ENCODE measurements at regions not wholly inside any gene's neighbourhood (a gene's known extent, or its start where the extent isn't known, plus 50 kb on each side); places are given as distances from the start of the nearest gene placed in this dataset.
"Not testable (repeated sequence)": the region's sequence is repeated elsewhere in the genome, so short reads cannot be mapped to it uniquely, and the experiment has no call there.

DNA sequence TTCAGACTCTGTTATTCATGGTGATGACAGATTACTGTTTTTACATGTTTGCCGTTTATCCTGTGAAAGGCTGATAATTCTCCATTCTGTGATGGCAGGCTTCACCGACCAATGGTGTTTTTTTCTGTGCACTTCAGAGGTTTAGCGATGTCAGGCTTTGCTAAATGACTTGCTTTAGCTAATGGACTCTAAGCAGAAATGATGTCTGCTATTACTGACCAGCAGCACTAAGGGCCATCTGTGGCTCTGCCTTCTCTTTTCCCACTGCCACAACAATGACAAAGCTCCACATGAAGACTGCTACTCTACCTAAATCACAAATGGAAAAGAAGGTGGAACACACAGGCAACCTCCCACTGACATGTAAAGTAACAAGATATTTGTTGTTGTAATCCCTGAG lies 68.4 kb upstream of the ALB start:
- Histone ChIP-seq H3K4me1 (ENCODE audit: insufficient read depth, low read length) (peaks cover 12% of the 10 kb centered on the region), H3K27ac (ENCODE audit: extremely low read length, insufficient read depth, low read length) (no peak overlapping the region), H3K27me3 (ENCODE audit: control insufficient read depth in 1 of 2, insufficient read depth in 2 of 2, low read length in 2 of 2) (no peaks in the 10 kb centered on the region), H3K9me3 (ENCODE audit: low read length) (no peaks in the 10 kb centered on the region), H3K36me3 (replicated peaks in 1 of 2; ENCODE audit: control insufficient read depth in 1 of 2, insufficient read depth in 2 of 2, low read length in 2 of 2) (no peaks in the 10 kb centered on the region), H4K20me1 (ENCODE audit: insufficient read depth, low read length) (no peaks in the 10 kb centered on the region), H3K79me2 (ENCODE audit: insufficient read depth, low read length) (no peaks in the 10 kb centered on the region), H2AFZ (ENCODE audit: low read length) (no peak overlapping the region), H3K4me3 (replicated peaks in 1 of 3; ENCODE audit: insufficient read depth in 1 of 3, low read depth in 2 of 3, low read length in 3 of 3) (no peak overlapping the region), H3K4me2 (ENCODE audit: low read depth, low read length) (no peak overlapping the region), H3K9ac (ENCODE audit: insufficient read depth, low read depth, low read length) (no peak overlapping the region)
- intact Hi-C loops (cut with micrococcal nuclease; ENCODE audit: unreplicated experiment) (no loop called here), in situ Hi-C loops (cut with HindIII; ENCODE audit: extremely low pct_ligation_motif_present, low pct_unique_long_range_greater_than_20kb) (loop anchor here (25.0 kb wide), 1 partner anchor 252 kb away; no protein-coding TSS in a partner anchor)
- 90% methylated on average over 3 of the region's 3 CpGs for WGBS (ENCODE audit: low lambda C conversion rate)
- no peak for ATAC-seq
- no TSS peak for BruUV-seq (replicated peaks)
- TF ChIP-seq HDAC6 (IDR thresholded peaks at IDR 0.05; ENCODE audit: low read depth, low read length) (no peak), PTBP1 (IDR thresholded peaks at IDR 0.05; ENCODE audit: low read depth, low read length, poor library complexity, severe bottlenecking) (no peak), ZNF296 (CRISPR knock-in tag; conservative IDR thresholded peaks at IDR 0.05) (no peak), ZNF264 (CRISPR knock-in tag; IDR thresholded peaks at IDR 0.05) (no peak), NR2C2 (CRISPR knock-in tag; IDR thresholded peaks at IDR 0.05; ENCODE audit: borderline replicate concordance) (no peak)
- TF ChIP-seq, protein P1, sequence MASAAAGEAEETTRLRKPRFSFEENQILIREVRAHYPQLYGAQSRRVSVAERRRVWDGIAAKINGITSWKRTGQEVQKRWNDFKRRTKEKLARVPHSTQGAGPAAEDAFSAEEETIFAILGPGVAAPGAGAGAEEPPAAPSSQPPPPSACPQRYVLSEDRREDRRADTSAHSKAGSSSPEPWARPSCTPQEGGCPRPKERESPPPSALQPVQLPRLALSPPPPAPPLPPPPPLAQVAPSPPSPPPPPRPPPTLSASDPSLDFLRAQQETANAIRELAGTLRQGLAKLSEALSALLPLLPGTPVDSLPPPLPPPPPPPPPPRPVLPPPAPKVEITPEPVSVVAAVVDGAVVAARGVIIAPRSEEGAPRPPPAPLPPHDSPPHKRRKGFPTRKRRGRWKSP (CRISPR knock-in tag; IDR thresholded peaks at IDR 0.05) = no peak
- CTCF ChIA-PET (ENCODE audit: low intra/inter-chr PET ratio, low total read pairs) = no interaction called here
- FAIRE-seq = no peak
- POLR2A ChIA-PET = no interaction called here
- no peak for DNase-seq (ENCODE audit: low spot score)

DNA sequence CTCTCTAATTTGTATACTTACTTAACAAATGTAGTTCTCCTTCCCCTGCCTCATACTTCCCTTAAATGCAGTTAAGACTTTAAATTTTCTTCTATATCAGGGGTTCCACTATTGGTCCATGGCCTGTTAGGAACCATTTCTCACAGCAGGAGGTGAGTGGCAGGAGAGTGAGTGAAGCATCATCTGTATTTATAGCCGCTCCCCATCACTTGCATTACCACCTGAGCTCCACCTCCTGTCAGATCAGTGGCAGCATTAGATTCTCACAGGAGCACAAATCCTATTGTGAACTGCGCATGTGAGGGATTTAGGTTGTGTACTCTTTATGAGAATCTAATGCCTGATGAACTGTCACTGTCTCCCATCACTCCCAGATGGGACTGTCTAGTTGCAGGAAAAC lies 72.1 kb upstream of the ALB start:
- H3K9me3 ChIP-seq (ENCODE audit: low read length); H2AFZ ChIP-seq (ENCODE audit: low read length); H3K79me2 ChIP-seq (ENCODE audit: insufficient read depth, low read length); H3K27ac ChIP-seq (ENCODE audit: extremely low read length, insufficient read depth, low read length); intact Hi-C loops (cut with micrococcal nuclease; ENCODE audit: unreplicated experiment); POLR2A ChIA-PET; H3K9ac ChIP-seq (ENCODE audit: insufficient read depth, low read depth, low read length); ATAC-seq; DNase-seq (ENCODE audit: low spot score); BruUV-seq (replicated peaks); H3K4me3 ChIP-seq (replicated peaks in 1 of 3; ENCODE audit: insufficient read depth in 1 of 3, low read depth in 2 of 3, low read length in 3 of 3); H3K27me3 ChIP-seq (ENCODE audit: control insufficient read depth in 1 of 2, insufficient read depth in 2 of 2, low read length in 2 of 2); CTCF ChIA-PET (ENCODE audit: low intra/inter-chr PET ratio, low total read pairs); FAIRE-seq; H3K36me3 ChIP-seq (replicated peaks in 1 of 2; ENCODE audit: control insufficient read depth in 1 of 2, insufficient read depth in 2 of 2, low read length in 2 of 2); H4K20me1 ChIP-seq (ENCODE audit: insufficient read depth, low read length); H3K4me2 ChIP-seq (ENCODE audit: low read depth, low read length): not testable (repeated sequence)
- 83% methylated on average over 2 of the region's 2 CpGs for WGBS (ENCODE audit: low lambda C conversion rate)
- H3K4me1 ChIP-seq (ENCODE audit: insufficient read depth, low read length) = peaks cover 22% of the 10 kb centered on the region
- in situ Hi-C loops (cut with HindIII; ENCODE audit: extremely low pct_ligation_motif_present, low pct_unique_long_range_greater_than_20kb) = loop anchor here (25.0 kb wide), 1 partner anchor 255 kb away; no protein-coding TSS in a partner anchor
